ENCODE measurements at regions not wholly inside any gene's neighbourhood (a gene's known extent, or its start where the extent isn't known, plus 50 kb on each side); places are given as distances from the start of the nearest gene placed in this dataset.

- TF ChIP-seq CTCF (IDR thresholded peaks at IDR 0.05): no peak
- no peak for TF ChIP-seq ZFX (IDR thresholded peaks at IDR 0.05; ENCODE audit: borderline replicate concordance)
Measured at GRCh38 chr5:2631758-2632157, 119.7 kb downstream of the IRX2 start.
